Kidney glomerular epithelial cell (primary cell): ENCODE measurements at regions not wholly inside any gene's neighbourhood (a gene's known extent, or its start where the extent isn't known, plus 50 kb on each side); places are given as distances from the start of the nearest gene placed in this dataset.
A peak's percentile ranks its signal among the peaks of the same experiment; 100 is the strongest.

Experiments
- DNase-seq: peaks from one replicate; lab custom pipeline; 2025; lab: John Stamatoyannopoulos, UW

GRCh38 chr7:41878309-41879295 lies 175.7 kb upstream of the INHBA start:
- no peak for DNase-seq

GRCh38 chr7:41877118-41877517 lies 174.2 kb upstream of the INHBA start:
- DNase-seq: no peak

GRCh38 chr7:41875513-41875912 lies 172.6 kb upstream of the INHBA start:
- DNase-seq: no peak

GRCh38 chr7:41874201-41874785 lies 171.4 kb upstream of the INHBA start:
- DNase-seq: no peak

- DNase-seq: peak; percentile 36
Observed at GRCh38 chr7:41873741-41874140, 170.9 kb upstream of the INHBA start.

- no peak for DNase-seq
Observed at GRCh38 chr7:41872966-41873365, 170.1 kb upstream of the INHBA start.

- no peak for DNase-seq
Observed at GRCh38 chr7:41870461-41871138, 167.7 kb upstream of the INHBA start.

GRCh38 chr7:41869997-41870396 lies 167.1 kb upstream of the INHBA start:
- DNase-seq: no peak

GRCh38 chr7:41869596-41869995 lies 166.7 kb upstream of the INHBA start:
- no peak for DNase-seq

- no peak for DNase-seq
Observed at GRCh38 chr7:41869091-41869490, 166.2 kb upstream of the INHBA start.

- DNase-seq: no peak
Observed at GRCh38 chr7:41867639-41868280, 164.9 kb upstream of the INHBA start.

- DNase-seq: no peak
Observed at GRCh38 chr7:41862261-41862660, 159.4 kb upstream of the INHBA start.

- DNase-seq: no peak
Observed at GRCh38 chr7:41861642-41862041, 158.8 kb upstream of the INHBA start.

- DNase-seq: no peak
Observed at GRCh38 chr7:41858201-41858600, 155.3 kb upstream of the INHBA start.

- no peak for DNase-seq
Observed at GRCh38 chr7:41855798-41856197, 152.9 kb upstream of the INHBA start.

GRCh38 chr7:41847606-41848005 lies 144.7 kb upstream of the INHBA start:
- no peak for DNase-seq

- DNase-seq: no peak
Observed at GRCh38 chr7:41847151-41847550, 144.3 kb upstream of the INHBA start.

- DNase-seq: no peak
Observed at GRCh38 chr7:41842956-41843355, 140.1 kb upstream of the INHBA start.

- DNase-seq: no peak
Observed at GRCh38 chr7:41837916-41838315, 135.0 kb upstream of the INHBA start.

GRCh38 chr7:41835976-41836530 lies 133.2 kb upstream of the INHBA start:
- DNase-seq: no peak

GRCh38 chr7:41834805-41835694 lies 132.2 kb upstream of the INHBA start:
- DNase-seq: no peak
